GM18858 (cell line): ENCODE measurements at regions not wholly inside any gene's neighbourhood (a gene's known extent, or its start where the extent isn't known, plus 50 kb on each side); places are given as distances from the start of the nearest gene placed in this dataset.
"Not testable (repeated sequence)": the region's sequence is repeated elsewhere in the genome, so short reads cannot be mapped to it uniquely, and the experiment has no call there.

Experiments used
- ATAC-seq: cut with Tn5 transposase; IDR thresholded peaks from one replicate; pipeline ENCODE4 v1.9.1; 2021; ENCODE audit not compliant: unreplicated experiment

- no peak for ATAC-seq
Measured at GRCh38 chr18:70920840-70921374, 632.1 kb downstream of the SOCS6 start.

GRCh38 chr18:70907673-70908072, 618.8 kb downstream of the SOCS6 start:
- ATAC-seq = no peak

GRCh38 chr18:70892381-70892780, 603.5 kb downstream of the SOCS6 start:
- no peak for ATAC-seq

GRCh38 chr18:70870292-70870691, 581.4 kb downstream of the SOCS6 start:
- no peak for ATAC-seq

- ATAC-seq = no peak
Measured at GRCh38 chr18:70848329-70848728, 559.5 kb downstream of the SOCS6 start.

GRCh38 chr18:70840649-70841048, 551.8 kb downstream of the SOCS6 start:
- no peak for ATAC-seq

GRCh38 chr18:70827632-70828031, 538.8 kb downstream of the SOCS6 start:
- no peak for ATAC-seq

GRCh38 chr18:70826571-70826970, 537.7 kb downstream of the SOCS6 start:
- no peak for ATAC-seq

- ATAC-seq = no peak
Measured at GRCh38 chr18:70822691-70823090, 533.8 kb downstream of the SOCS6 start.

GRCh38 chr18:70822117-70822516, 533.3 kb downstream of the SOCS6 start:
- no peak for ATAC-seq

GRCh38 chr18:70808481-70809056, 519.7 kb downstream of the SOCS6 start:
- no peak for ATAC-seq

- ATAC-seq = peak; percentile 97
Measured at GRCh38 chr18:70781860-70782453, 493.1 kb downstream of the SOCS6 start.

- ATAC-seq = not testable (repeated sequence)
Measured at GRCh38 chr18:70766254-70766653, 477.4 kb downstream of the SOCS6 start.

- no peak for ATAC-seq
Measured at GRCh38 chr18:70762812-70763211, 474.0 kb downstream of the SOCS6 start.

GRCh38 chr18:70758780-70759179, 469.9 kb downstream of the SOCS6 start:
- ATAC-seq = no peak

- no peak for ATAC-seq
Measured at GRCh38 chr18:70754486-70754885, 465.6 kb downstream of the SOCS6 start.

GRCh38 chr18:70732916-70733315, 444.1 kb downstream of the SOCS6 start:
- no peak for ATAC-seq

- no peak for ATAC-seq
Measured at GRCh38 chr18:70732188-70732587, 443.3 kb downstream of the SOCS6 start.

- no peak for ATAC-seq
Measured at GRCh38 chr18:70720607-70721006, 431.8 kb downstream of the SOCS6 start.

- no peak for ATAC-seq
Measured at GRCh38 chr18:70709720-70710119, 420.9 kb downstream of the SOCS6 start.

GRCh38 chr18:70709144-70709543, 420.3 kb downstream of the SOCS6 start:
- ATAC-seq = no peak

- ATAC-seq = no peak
Measured at GRCh38 chr18:70705831-70706416, 417.1 kb downstream of the SOCS6 start.
